Breast epithelium (tissue), 3 donors: ENCODE measurements at regions not wholly inside any gene's neighbourhood (a gene's known extent, or its start where the extent isn't known, plus 50 kb on each side); places are given as distances from the start of the nearest gene placed in this dataset.

Experiments used
- POLR2A ChIP-seq: fragments of 450-650 bp; IDR thresholded peaks from one replicate; pipeline ENCODE4 v1.6.1; 2016; ENCODE audit warnings: antibody characterized with exemption, mild to moderate bottlenecking, moderate library complexity
- POLR2AphosphoS5 ChIP-seq, 3 donors: sonication (generic); formaldehyde crosslinking; IDR thresholded peaks; one replicate each; pipeline ENCODE4 v1.6.1; 2017; ENCODE audit warnings: antibody characterized with exemption in 3 of 3
- TF ChIP-seq, protein P1 (sequence below), 3 donors: fragments of 450-650 bp; IDR thresholded peaks; one replicate each; pipeline ENCODE4 v1.5.1; 2016 to 2017; ENCODE audit warnings: antibody characterized with exemption in 3 of 3, mild to moderate bottlenecking in 3 of 3, moderate library complexity in 3 of 3

DNA sequence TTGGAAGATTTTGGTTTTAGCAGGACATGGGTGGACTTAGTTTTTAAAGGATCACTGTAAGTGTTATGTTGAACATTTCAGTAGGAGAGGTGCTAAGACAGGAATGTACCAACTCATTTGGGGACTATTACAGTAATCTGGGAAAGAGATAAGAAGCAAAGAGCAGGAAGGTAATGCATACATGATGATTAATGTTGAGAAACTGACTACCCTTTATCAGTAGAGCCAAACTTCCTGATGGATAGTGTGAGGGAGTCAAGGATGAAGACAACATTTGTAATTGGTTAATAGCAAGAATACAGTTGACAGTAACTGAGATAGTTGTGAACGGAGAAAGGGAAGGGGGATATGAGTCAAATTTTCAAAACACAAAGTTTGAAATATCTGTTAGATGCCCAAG lies 421.9 kb upstream of the PRR20A start:
- TF ChIP-seq, protein P1, sequence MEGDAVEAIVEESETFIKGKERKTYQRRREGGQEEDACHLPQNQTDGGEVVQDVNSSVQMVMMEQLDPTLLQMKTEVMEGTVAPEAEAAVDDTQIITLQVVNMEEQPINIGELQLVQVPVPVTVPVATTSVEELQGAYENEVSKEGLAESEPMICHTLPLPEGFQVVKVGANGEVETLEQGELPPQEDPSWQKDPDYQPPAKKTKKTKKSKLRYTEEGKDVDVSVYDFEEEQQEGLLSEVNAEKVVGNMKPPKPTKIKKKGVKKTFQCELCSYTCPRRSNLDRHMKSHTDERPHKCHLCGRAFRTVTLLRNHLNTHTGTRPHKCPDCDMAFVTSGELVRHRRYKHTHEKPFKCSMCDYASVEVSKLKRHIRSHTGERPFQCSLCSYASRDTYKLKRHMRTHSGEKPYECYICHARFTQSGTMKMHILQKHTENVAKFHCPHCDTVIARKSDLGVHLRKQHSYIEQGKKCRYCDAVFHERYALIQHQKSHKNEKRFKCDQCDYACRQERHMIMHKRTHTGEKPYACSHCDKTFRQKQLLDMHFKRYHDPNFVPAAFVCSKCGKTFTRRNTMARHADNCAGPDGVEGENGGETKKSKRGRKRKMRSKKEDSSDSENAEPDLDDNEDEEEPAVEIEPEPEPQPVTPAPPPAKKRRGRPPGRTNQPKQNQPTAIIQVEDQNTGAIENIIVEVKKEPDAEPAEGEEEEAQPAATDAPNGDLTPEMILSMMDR (IDR thresholded peaks at IDR 0.05) = no peak
- TF ChIP-seq POLR2A = no peak
- TF ChIP-seq POLR2AphosphoS5 (IDR thresholded peaks at IDR 0.05) = no peak
